NCI-H446 treated with DMSO at 0.1 percent for 48 hours (cell line): ENCODE measurements at regions not wholly inside any gene's neighbourhood (a gene's known extent, or its start where the extent isn't known, plus 50 kb on each side); places are given as distances from the start of the nearest gene placed in this dataset.
"Not testable (repeated sequence)": the region's sequence is repeated elsewhere in the genome, so short reads cannot be mapped to it uniquely, and the experiment has no call there.

Source experiments
- DNase-seq: peaks from one replicate; lab custom pipeline; 2025; lab: John Stamatoyannopoulos, UW

GRCh38 chr6:164377348-164377918 is 932.0 kb downstream of the C6orf118 start:
- no peak for DNase-seq

- no peak for DNase-seq
These were observed 938.6 kb downstream of the C6orf118 start for GRCh38 chr6:164370773-164371172.

GRCh38 chr6:164359441-164359840 is 944.9 kb downstream of the QKI start:
- DNase-seq: no peak

GRCh38 chr6:164359036-164359435 is 944.5 kb downstream of the QKI start:
- DNase-seq: no peak

- no peak for DNase-seq
These were observed 942.3 kb downstream of the QKI start for GRCh38 chr6:164356814-164357213.

- DNase-seq: no peak
These were observed 932.9 kb downstream of the QKI start for GRCh38 chr6:164347455-164347854.

GRCh38 chr6:164346631-164347030 is 932.1 kb downstream of the QKI start:
- DNase-seq: no peak

- no peak for DNase-seq
These were observed 931.4 kb downstream of the QKI start for GRCh38 chr6:164345806-164346496.

- DNase-seq: no peak
These were observed 930.8 kb downstream of the QKI start for GRCh38 chr6:164345327-164345726.

GRCh38 chr6:164344801-164345291 is 930.3 kb downstream of the QKI start:
- no peak for DNase-seq

GRCh38 chr6:164339442-164339841 is 924.9 kb downstream of the QKI start:
- not testable (repeated sequence) for DNase-seq

- no peak for DNase-seq
These were observed 923.4 kb downstream of the QKI start for GRCh38 chr6:164337925-164338397.

- DNase-seq: no peak
These were observed 922.8 kb downstream of the QKI start for GRCh38 chr6:164337024-164337924.

GRCh38 chr6:164336455-164336854 is 921.9 kb downstream of the QKI start:
- DNase-seq: no peak

- DNase-seq: no peak
These were observed 916.5 kb downstream of the QKI start for GRCh38 chr6:164331026-164331425.

- DNase-seq: no peak
These were observed 910.6 kb downstream of the QKI start for GRCh38 chr6:164325168-164325567.

GRCh38 chr6:164322533-164322932 is 908.0 kb downstream of the QKI start:
- no peak for DNase-seq

GRCh38 chr6:164321297-164321696 is 906.8 kb downstream of the QKI start:
- DNase-seq: no peak

- DNase-seq: no peak
These were observed 900.9 kb downstream of the QKI start for GRCh38 chr6:164315376-164315775.

GRCh38 chr6:164308339-164308738 is 893.8 kb downstream of the QKI start:
- no peak for DNase-seq

GRCh38 chr6:164303102-164303964 is 888.8 kb downstream of the QKI start:
- peak; percentile 52 for DNase-seq

GRCh38 chr6:164296411-164296810 is 881.9 kb downstream of the QKI start:
- DNase-seq: no peak
